Calu3 (cell line): ENCODE measurements at regions not wholly inside any gene's neighbourhood (a gene's known extent, or its start where the extent isn't known, plus 50 kb on each side); places are given as distances from the start of the nearest gene placed in this dataset.

ENCODE experiments used
- BruUV-seq: library from RNA; stranded (reverse); fragments of 400-500 nt; replicated peaks from 2 replicates; lab custom pipeline; 2021; lab: Mats Ljungman, UMichigan
- CTCF ChIA-PET: fragments of 300-600 bp; sonication (Branson Sonifier 250); formaldehyde crosslinking; loops from one replicate; lab custom pipeline; 2022; ENCODE audit warnings: antibody characterized with exemption; lab: Charles Lee
- DNase-seq: peaks from one replicate; pipeline ENCODE4 v3.0.0; 2022
- H3K27ac Mint-ChIP-seq: one replicate; pipeline ENCODE4 v1.8.0; 2022; ENCODE audit warnings: mixed read lengths; ENCODE audit not compliant: unreplicated experiment
- H3K27me3 Mint-ChIP-seq: one replicate; pipeline ENCODE4 v1.8.0; 2022; ENCODE audit warnings: mixed read lengths; ENCODE audit not compliant: unreplicated experiment
- H3K36me3 Mint-ChIP-seq: one replicate; pipeline ENCODE4 v1.8.0; 2022; ENCODE audit warnings: mild to moderate bottlenecking, moderate library complexity, mixed read lengths; ENCODE audit not compliant: insufficient read depth, unreplicated experiment
- H3K4me1 Mint-ChIP-seq: one replicate; pipeline ENCODE4 v1.8.0; 2022; ENCODE audit warnings: mild to moderate bottlenecking, low read depth, mixed read lengths; ENCODE audit not compliant: unreplicated experiment
- H3K4me3 Mint-ChIP-seq: one replicate; pipeline ENCODE4 v1.8.0; 2022; ENCODE audit warnings: mild to moderate bottlenecking, low read depth, moderate library complexity, mixed read lengths; ENCODE audit not compliant: unreplicated experiment
- H3K9me3 Mint-ChIP-seq: one replicate; pipeline ENCODE4 v1.8.0; 2022; ENCODE audit warnings: low read depth, mixed read lengths; ENCODE audit not compliant: unreplicated experiment
- CTCF ChIP-seq: fragments of 200-600 bp; IDR thresholded peaks from one replicate; pipeline ENCODE4 v1.8.0; 2022; ENCODE audit warnings: antibody characterized with exemption; ENCODE audit not compliant: unreplicated experiment
- intact Hi-C: fragments of 100-400 bp; cut with micrococcal nuclease; formaldehyde crosslinking; loops from one replicate; pipeline ENCODE4 v1.10.0; 2022; ENCODE audit not compliant: unreplicated experiment

- no peak for TF ChIP-seq CTCF
These were observed 153.3 kb downstream of the IBTK start for GRCh38 chr6:82094166-82094806.

GRCh38 chr6:82088978-82089771, 158.4 kb downstream of the IBTK start:
- no TSS peak for BruUV-seq
- Mint-ChIP-seq H3K9me3 (no peaks in the 10 kb centered on the region), H3K4me1 (no peaks in the 10 kb centered on the region), H3K27me3 (no peaks in the 10 kb centered on the region), H3K36me3 (no peaks in the 10 kb centered on the region), H3K4me3 (no peak overlapping the region), H3K27ac (no peak overlapping the region)
- no peak for DNase-seq
- intact Hi-C loops = no loop called here
- CTCF ChIA-PET = no interaction called here
- no peak for TF ChIP-seq CTCF

More at GRCh38 chr6:82094166-82094806, 153.3 kb downstream of the IBTK start:
- no TSS peak for BruUV-seq
- intact Hi-C loops = no loop called here
- peaks cover 16% of the 10 kb centered on the region for H3K4me1 Mint-ChIP-seq
- H3K4me3 Mint-ChIP-seq = no peak overlapping the region
- no peak for DNase-seq
- no peaks in the 10 kb centered on the region for H3K9me3 Mint-ChIP-seq
- no peak overlapping the region for H3K27ac Mint-ChIP-seq
- CTCF ChIA-PET = interaction anchor here (1.3 kb wide), 1 partner anchor 50 kb away, joined by 3 read pairs; no protein-coding TSS in a partner anchor
- H3K36me3 Mint-ChIP-seq = no peaks in the 10 kb centered on the region
- no peaks in the 10 kb centered on the region for H3K27me3 Mint-ChIP-seq

GRCh38 chr6:82086944-82087343, 160.6 kb downstream of the IBTK start:
- CTCF ChIA-PET = no interaction called here
- Mint-ChIP-seq H3K4me3 (no peak overlapping the region), H3K27ac (no peak overlapping the region), H3K36me3 (no peaks in the 10 kb centered on the region), H3K9me3 (no peaks in the 10 kb centered on the region), H3K4me1 (no peaks in the 10 kb centered on the region), H3K27me3 (no peaks in the 10 kb centered on the region)
- no peak for TF ChIP-seq CTCF
- intact Hi-C loops = no loop called here
- BruUV-seq = no TSS peak
- DNase-seq = no peak

GRCh38 chr6:82085701-82086100, 161.8 kb downstream of the IBTK start:
- Mint-ChIP-seq H3K4me1 (no peaks in the 10 kb centered on the region), H3K27me3 (no peaks in the 10 kb centered on the region), H3K9me3 (no peaks in the 10 kb centered on the region), H3K4me3 (no peak overlapping the region), H3K36me3 (no peaks in the 10 kb centered on the region), H3K27ac (no peak overlapping the region)
- intact Hi-C loops = no loop called here
- BruUV-seq = no TSS peak
- CTCF ChIA-PET = no interaction called here
- no peak for DNase-seq
- TF ChIP-seq CTCF = no peak
